ENCODE measurements at regions not wholly inside any gene's neighbourhood (a gene's known extent, or its start where the extent isn't known, plus 50 kb on each side); places are given as distances from the start of the nearest gene placed in this dataset.

GRCh38 chr18:40555914-40556313 is 1399.1 kb upstream of the PIK3C3 start:
- ChIA-PET POLR2A (no interaction called here), CTCF (no interaction called here)
- H3K9me3 ChIP-seq = no peaks in the 10 kb centered on the region
- no peak for DNase-seq
- H3K36me3 ChIP-seq (ENCODE audit: control insufficient read depth, insufficient read depth, low read length) = no peaks in the 10 kb centered on the region
- Mint-ChIP-seq H3K27me3 (ENCODE audit: insufficient read depth, unreplicated experiment) (no peaks in the 10 kb centered on the region), H3K9me3 (ENCODE audit: unreplicated experiment) (no peaks in the 10 kb centered on the region), H3K36me3 (ENCODE audit: insufficient read depth, unreplicated experiment) (no peaks in the 10 kb centered on the region), H3K4me1 (ENCODE audit: low read depth, unreplicated experiment) (no peaks in the 10 kb centered on the region), H3K27ac (ENCODE audit: unreplicated experiment) (no peak overlapping the region), H3K4me3 (ENCODE audit: unreplicated experiment) (no peak overlapping the region)
- TF ChIP-seq CTCF (IDR thresholded peaks at IDR 0.05; ENCODE audit: insufficient read depth in 1 of 2, low read depth in 1 of 2, low read length in 1 of 2, severe bottlenecking in 1 of 2, unreplicated experiment in 1 of 2) = no peak
- H3K4me3 ChIP-seq (ENCODE audit: low read depth, low read length) = no peak overlapping the region
- no peaks in the 10 kb centered on the region for H3K27me3 ChIP-seq (replicated peaks; ENCODE audit: control insufficient read depth, insufficient read depth, low read length)
- intact Hi-C loops (cut with micrococcal nuclease; ENCODE audit: unreplicated experiment) = no loop called here
- no TSS peak for BruUV-seq (replicated peaks)
- H3K4me1 ChIP-seq = no peaks in the 10 kb centered on the region

GRCh38 chr18:40553029-40553428 is 1402.0 kb upstream of the PIK3C3 start:
- CTCF ChIA-PET = no interaction called here
- Histone ChIP-seq H3K9me3 (no peaks in the 10 kb centered on the region), H3K4me1 (no peaks in the 10 kb centered on the region), H3K27me3 (replicated peaks; ENCODE audit: control insufficient read depth, insufficient read depth, low read length) (no peaks in the 10 kb centered on the region), H3K36me3 (ENCODE audit: control insufficient read depth, insufficient read depth, low read length) (no peaks in the 10 kb centered on the region), H3K4me3 (ENCODE audit: low read depth, low read length) (no peak overlapping the region)
- no peak for DNase-seq
- Mint-ChIP-seq H3K4me3 (ENCODE audit: unreplicated experiment) (no peak overlapping the region), H3K4me1 (ENCODE audit: low read depth, unreplicated experiment) (no peaks in the 10 kb centered on the region), H3K27me3 (ENCODE audit: insufficient read depth, unreplicated experiment) (no peaks in the 10 kb centered on the region), H3K27ac (ENCODE audit: unreplicated experiment) (no peak overlapping the region), H3K9me3 (ENCODE audit: unreplicated experiment) (no peaks in the 10 kb centered on the region), H3K36me3 (ENCODE audit: insufficient read depth, unreplicated experiment) (no peaks in the 10 kb centered on the region)
- POLR2A ChIA-PET = no interaction called here
- intact Hi-C loops (cut with micrococcal nuclease; ENCODE audit: unreplicated experiment) = no loop called here
- no peak for TF ChIP-seq CTCF (IDR thresholded peaks at IDR 0.05; ENCODE audit: insufficient read depth in 1 of 2, low read depth in 1 of 2, low read length in 1 of 2, severe bottlenecking in 1 of 2, unreplicated experiment in 1 of 2)
- BruUV-seq (replicated peaks) = no TSS peak

GRCh38 chr18:40546875-40547274 is 1408.2 kb upstream of the PIK3C3 start:
- no peaks in the 10 kb centered on the region for H3K9me3 ChIP-seq
- POLR2A ChIA-PET = no interaction called here
- H3K27me3 ChIP-seq (replicated peaks; ENCODE audit: control insufficient read depth, insufficient read depth, low read length) = no peaks in the 10 kb centered on the region
- CTCF ChIA-PET = no interaction called here
- no peaks in the 10 kb centered on the region for H3K4me1 Mint-ChIP-seq (ENCODE audit: low read depth, unreplicated experiment)
- H3K4me3 Mint-ChIP-seq (ENCODE audit: unreplicated experiment) = no peak overlapping the region
- H3K4me3 ChIP-seq (ENCODE audit: low read depth, low read length) = no peak overlapping the region
- no TSS peak for BruUV-seq (replicated peaks)
- no peak for TF ChIP-seq CTCF (IDR thresholded peaks at IDR 0.05; ENCODE audit: insufficient read depth in 1 of 2, low read depth in 1 of 2, low read length in 1 of 2, severe bottlenecking in 1 of 2, unreplicated experiment in 1 of 2)
- H3K27ac Mint-ChIP-seq (ENCODE audit: unreplicated experiment) = no peak overlapping the region
- H3K4me1 ChIP-seq = no peaks in the 10 kb centered on the region
- H3K9me3 Mint-ChIP-seq (ENCODE audit: unreplicated experiment) = no peaks in the 10 kb centered on the region
- H3K36me3 Mint-ChIP-seq (ENCODE audit: insufficient read depth, unreplicated experiment) = no peaks in the 10 kb centered on the region
- DNase-seq = no peak
- H3K36me3 ChIP-seq (ENCODE audit: control insufficient read depth, insufficient read depth, low read length) = no peaks in the 10 kb centered on the region
- no peaks in the 10 kb centered on the region for H3K27me3 Mint-ChIP-seq (ENCODE audit: insufficient read depth, unreplicated experiment)
- intact Hi-C loops (cut with micrococcal nuclease; ENCODE audit: unreplicated experiment) = no loop called here

All from Caco-2 (cell line).